GM12864 (cell line): ENCODE measurements at regions not wholly inside any gene's neighbourhood (a gene's known extent, or its start where the extent isn't known, plus 50 kb on each side); places are given as distances from the start of the nearest gene placed in this dataset.
A peak's percentile ranks its signal among the peaks of the same experiment; 100 is the strongest.
"Not testable (repeated sequence)": the region's sequence is repeated elsewhere in the genome, so short reads cannot be mapped to it uniquely, and the experiment has no call there.

ENCODE experiments used
- DNase-seq: peaks from one replicate; pipeline ENCODE4 v3.0.0-alpha.2; 2011; ENCODE audit warnings: low read depth
- H3K4me3 ChIP-seq: 2 replicates; pipeline ENCODE4 v1.5.1; 2011; ENCODE audit warnings: mild to moderate bottlenecking, low read depth, low read length, control low read depth
- CTCF ChIP-seq: IDR thresholded peaks from 2 replicates; pipeline ENCODE4 v1.5.1; 2011; ENCODE audit warnings: low read depth, mild to moderate bottlenecking, moderate library complexity, low read length, control low read depth, inconsistent platforms; ENCODE audit errors: missing control alignments

- H3K4me3 ChIP-seq, DNase-seq: not testable (repeated sequence)
Measured at GRCh38 chr9:42434844-42435714, 251.6 kb downstream of the SPATA31A6 start.

GRCh38 chr9:42435715-42436342, 252.4 kb downstream of the SPATA31A6 start:
- DNase-seq, H3K4me3 ChIP-seq: not testable (repeated sequence)

- H3K4me3 ChIP-seq, DNase-seq: not testable (repeated sequence)
Measured at GRCh38 chr9:42437057-42437759, 253.7 kb downstream of the SPATA31A6 start.

GRCh38 chr9:42442680-42443079, 259.2 kb downstream of the SPATA31A6 start:
- not testable (repeated sequence) for DNase-seq, H3K4me3 ChIP-seq

GRCh38 chr9:42443414-42443813, 260.0 kb downstream of the SPATA31A6 start:
- not testable (repeated sequence) for H3K4me3 ChIP-seq, DNase-seq

- not testable (repeated sequence) for H3K4me3 ChIP-seq
Measured at GRCh38 chr9:42461436-42461835, 278.0 kb downstream of the SPATA31A6 start.

GRCh38 chr9:42461863-42462262, 278.4 kb downstream of the SPATA31A6 start:
- H3K4me3 ChIP-seq, DNase-seq: not testable (repeated sequence)

More at GRCh38 chr9:42461436-42461835, 278.0 kb downstream of the SPATA31A6 start:
- not testable (repeated sequence) for DNase-seq

- not testable (repeated sequence) for H3K4me3 ChIP-seq, DNase-seq
Measured at GRCh38 chr9:42463981-42464380, 280.5 kb downstream of the SPATA31A6 start.

- not testable (repeated sequence) for H3K4me3 ChIP-seq, DNase-seq
- peak; percentile 59 for TF ChIP-seq CTCF
Measured at GRCh38 chr9:42470577-42470976, 287.1 kb downstream of the SPATA31A6 start.

- DNase-seq, H3K4me3 ChIP-seq: not testable (repeated sequence)
Measured at GRCh38 chr9:42490989-42491388, 307.5 kb downstream of the SPATA31A6 start.

GRCh38 chr9:42502620-42503264, 319.3 kb downstream of the SPATA31A6 start:
- H3K4me3 ChIP-seq, DNase-seq: not testable (repeated sequence)

- DNase-seq, H3K4me3 ChIP-seq: not testable (repeated sequence)
Measured at GRCh38 chr9:42508111-42508510, 324.7 kb downstream of the SPATA31A6 start.

- not testable (repeated sequence) for DNase-seq, H3K4me3 ChIP-seq
Measured at GRCh38 chr9:42513535-42513934, 330.1 kb downstream of the SPATA31A6 start.

- DNase-seq, H3K4me3 ChIP-seq: not testable (repeated sequence)
Measured at GRCh38 chr9:42534325-42534983, 351.0 kb downstream of the SPATA31A6 start.

GRCh38 chr9:42534984-42535325, 351.5 kb downstream of the SPATA31A6 start:
- DNase-seq, H3K4me3 ChIP-seq: not testable (repeated sequence)

GRCh38 chr9:42550789-42551357, 367.4 kb downstream of the SPATA31A6 start:
- not testable (repeated sequence) for H3K4me3 ChIP-seq, DNase-seq

GRCh38 chr9:42568530-42568929, 385.1 kb downstream of the SPATA31A6 start:
- not testable (repeated sequence) for H3K4me3 ChIP-seq, DNase-seq
